Hippocampal formation (tissue), 2 donors: ENCODE measurements at regions not wholly inside any gene's neighbourhood (a gene's known extent, or its start where the extent isn't known, plus 50 kb on each side); places are given as distances from the start of the nearest gene placed in this dataset.
"Not testable (repeated sequence)": the region's sequence is repeated elsewhere in the genome, so short reads cannot be mapped to it uniquely, and the experiment has no call there.

Experiments
- DNase-seq, 2 donors: peaks; one replicate each; lab custom pipeline; 2025; lab: John Stamatoyannopoulos, UW

GRCh38 chr18:10248738-10249137 lies 205.7 kb upstream of the APCDD1 start:
- DNase-seq = no peak

- no peak for DNase-seq
These were observed 205.2 kb upstream of the APCDD1 start for GRCh38 chr18:10249270-10249669.

- no peak for DNase-seq
These were observed 204.6 kb upstream of the APCDD1 start for GRCh38 chr18:10249801-10250200.

DNA sequence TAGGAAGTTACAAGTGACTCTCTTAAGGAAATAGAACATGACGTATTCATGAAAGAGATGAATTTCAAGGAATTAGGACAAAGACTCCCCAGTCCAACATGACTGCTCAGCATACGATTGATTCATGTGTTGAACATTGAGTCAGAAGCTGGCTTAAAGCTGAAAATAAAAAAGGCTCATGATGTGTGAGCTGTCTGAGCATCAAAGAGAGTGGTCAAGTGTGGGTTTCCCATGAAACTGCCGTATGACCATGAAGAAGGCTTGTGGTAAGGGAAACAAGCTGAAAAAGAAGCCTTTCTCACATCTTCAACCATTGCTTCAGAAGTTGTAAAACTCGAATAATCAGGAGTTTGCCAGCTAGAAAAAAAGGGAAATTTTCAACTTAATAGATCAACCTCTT lies 201.9 kb upstream of the APCDD1 start:
- no peak for DNase-seq

DNA sequence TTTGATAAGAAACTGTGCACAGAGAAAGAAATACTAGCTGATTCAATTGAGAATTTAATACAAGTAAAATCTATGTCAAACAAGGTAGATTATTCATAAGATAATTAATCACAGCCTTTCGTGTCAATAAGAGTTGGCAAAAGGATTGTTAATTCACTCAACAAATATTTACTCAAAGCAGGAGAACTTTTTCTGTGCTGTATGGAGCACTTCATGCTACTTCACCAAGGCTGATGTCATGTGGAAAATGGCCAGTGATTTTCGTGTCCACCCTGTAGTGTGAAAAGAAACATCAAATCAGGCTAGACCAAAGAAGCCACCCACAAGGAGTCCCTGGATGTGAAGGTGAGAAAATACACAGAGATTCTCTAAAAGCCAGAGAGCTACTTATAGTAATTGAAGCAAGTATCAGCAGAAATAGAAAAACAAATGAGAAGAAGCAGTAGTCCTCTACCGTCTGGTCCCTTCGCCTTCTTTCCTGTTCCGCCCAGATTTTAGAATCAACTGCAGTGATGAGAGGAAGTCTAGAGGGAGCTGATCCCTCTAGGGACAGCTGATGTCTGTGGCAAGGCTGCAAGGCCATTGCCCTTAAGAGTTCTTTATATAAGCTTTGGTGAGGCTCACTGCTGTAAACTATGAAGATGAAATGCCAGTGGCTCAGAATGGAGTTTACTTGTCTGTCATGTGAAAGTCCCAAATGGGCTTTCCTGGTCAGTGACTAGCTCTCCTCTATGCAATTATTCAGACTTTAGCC lies 201.3 kb upstream of the APCDD1 start:
- DNase-seq = no peak

DNA sequence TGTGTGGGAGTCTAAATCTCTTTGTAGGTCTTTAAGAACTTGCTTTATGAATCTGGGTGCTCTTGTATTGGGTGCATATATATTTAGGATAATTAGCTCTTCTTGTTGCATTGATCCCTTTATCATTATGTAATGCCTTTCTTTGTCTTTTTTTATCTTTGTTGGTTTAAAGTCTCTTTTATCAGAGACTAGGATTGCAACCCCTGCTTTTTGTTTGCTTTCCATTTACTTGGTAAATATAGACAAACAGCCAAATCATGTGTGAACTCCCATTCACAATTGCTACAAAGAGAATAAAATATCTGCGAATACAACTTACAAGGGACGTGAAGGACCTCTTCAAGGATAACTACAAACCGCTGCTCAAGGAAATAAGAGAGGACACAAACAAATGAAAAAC lies 198.2 kb upstream of the APCDD1 start:
- not testable (repeated sequence) for DNase-seq

GRCh38 chr18:10258836-10259474 lies 195.5 kb upstream of the APCDD1 start:
- DNase-seq = no peak

DNA sequence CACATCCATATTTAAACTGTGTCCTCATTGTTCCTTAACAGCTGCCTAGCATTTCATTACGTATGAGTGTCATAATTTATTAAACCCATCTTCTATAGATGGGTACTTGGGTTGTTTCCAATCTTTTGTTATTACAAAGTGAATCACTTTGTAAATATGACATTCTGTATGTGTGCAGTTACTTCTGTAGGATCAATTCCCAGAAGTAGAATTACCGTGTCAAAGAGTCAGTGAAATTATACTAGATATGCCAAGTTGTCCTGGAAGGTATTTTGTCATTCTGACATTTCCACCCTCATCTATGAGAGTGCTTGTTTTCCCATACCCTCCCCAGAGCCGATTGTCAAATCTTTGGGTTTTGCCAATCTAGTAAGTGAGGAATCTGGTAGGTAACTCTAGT lies 194.5 kb upstream of the APCDD1 start:
- DNase-seq = no peak

DNA sequence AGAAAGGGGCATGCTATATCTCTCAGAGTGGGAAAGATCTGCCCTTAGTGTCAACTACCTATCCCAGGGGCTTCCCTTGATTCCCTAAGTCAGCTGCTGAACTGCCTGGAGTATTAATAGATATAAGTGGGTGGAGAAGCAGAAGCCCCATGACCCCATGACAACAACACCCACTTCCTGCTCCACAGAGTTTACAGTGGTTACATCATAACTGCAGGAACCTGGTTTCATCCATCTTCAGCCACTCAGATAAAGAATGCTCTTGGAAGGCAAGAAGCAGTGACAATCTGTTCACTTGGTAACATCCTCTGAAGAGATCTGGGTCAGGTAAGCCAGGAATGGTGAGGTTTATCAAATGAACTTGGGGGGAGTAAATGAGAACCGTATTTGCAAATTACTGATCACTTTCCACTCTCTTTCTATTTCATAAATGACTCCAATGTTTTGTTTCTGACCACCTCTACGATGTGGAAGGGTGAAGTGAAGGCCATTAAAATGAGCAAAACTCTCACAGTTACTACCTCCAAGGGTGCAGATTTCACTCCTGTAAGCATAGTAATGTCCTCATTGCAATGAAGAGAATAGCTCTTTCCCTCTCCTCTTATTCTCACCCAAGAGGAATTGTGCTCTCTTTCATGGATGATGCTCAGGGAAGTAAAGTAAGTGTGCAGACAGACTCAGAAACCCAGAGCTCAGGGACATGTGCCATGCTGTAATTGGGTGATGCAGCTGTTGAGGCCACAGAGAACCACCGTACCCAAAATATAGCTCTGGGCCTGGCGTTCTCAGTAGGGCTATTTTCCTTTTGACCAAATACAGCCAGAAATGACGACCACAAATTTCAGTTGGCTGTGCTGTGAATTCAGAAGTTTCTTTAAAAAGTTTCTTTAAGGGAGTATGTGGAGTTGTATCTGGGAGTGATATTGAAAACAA lies 192.8 kb upstream of the APCDD1 start:
- DNase-seq = no peak

DNA sequence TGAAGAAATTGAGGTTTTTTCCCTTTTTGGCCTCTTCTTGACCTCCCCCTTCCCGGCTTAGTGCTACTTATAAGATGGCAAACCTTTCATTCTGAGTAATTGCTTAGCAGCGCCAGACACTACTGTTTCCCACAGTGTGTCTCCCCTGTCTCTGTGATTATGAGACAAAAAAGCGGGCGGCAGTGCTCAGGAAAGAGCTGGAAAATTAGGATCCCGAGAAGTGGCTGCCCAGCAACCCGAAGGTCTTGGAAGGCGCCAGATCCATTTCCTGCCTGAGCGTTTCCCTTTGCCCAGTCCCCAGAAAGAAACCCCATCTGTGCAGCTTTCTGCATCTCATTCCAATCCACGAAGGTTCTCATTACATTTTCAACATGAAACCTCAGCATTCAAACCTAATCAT lies 191.9 kb upstream of the APCDD1 start:
- no peak for DNase-seq

DNA sequence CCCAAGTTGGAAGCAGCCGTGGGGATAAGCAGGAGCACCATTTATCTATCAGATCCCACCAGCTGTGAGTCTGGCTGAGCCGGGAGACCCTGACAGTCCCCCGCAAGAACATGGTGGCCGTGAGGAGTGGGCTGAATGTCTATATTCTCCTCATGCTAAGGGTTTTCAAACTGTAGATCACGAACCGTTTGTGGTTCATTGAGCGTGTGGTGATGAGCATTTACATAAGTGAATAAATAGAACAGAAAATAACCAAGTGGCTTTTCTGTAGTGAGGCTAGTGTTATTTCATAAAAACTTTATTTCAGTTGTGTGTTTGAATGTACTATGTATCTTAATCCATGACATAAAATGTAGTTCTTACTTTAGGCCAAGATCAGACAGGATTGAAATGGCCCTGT lies 190.2 kb upstream of the APCDD1 start:
- no peak for DNase-seq

DNA sequence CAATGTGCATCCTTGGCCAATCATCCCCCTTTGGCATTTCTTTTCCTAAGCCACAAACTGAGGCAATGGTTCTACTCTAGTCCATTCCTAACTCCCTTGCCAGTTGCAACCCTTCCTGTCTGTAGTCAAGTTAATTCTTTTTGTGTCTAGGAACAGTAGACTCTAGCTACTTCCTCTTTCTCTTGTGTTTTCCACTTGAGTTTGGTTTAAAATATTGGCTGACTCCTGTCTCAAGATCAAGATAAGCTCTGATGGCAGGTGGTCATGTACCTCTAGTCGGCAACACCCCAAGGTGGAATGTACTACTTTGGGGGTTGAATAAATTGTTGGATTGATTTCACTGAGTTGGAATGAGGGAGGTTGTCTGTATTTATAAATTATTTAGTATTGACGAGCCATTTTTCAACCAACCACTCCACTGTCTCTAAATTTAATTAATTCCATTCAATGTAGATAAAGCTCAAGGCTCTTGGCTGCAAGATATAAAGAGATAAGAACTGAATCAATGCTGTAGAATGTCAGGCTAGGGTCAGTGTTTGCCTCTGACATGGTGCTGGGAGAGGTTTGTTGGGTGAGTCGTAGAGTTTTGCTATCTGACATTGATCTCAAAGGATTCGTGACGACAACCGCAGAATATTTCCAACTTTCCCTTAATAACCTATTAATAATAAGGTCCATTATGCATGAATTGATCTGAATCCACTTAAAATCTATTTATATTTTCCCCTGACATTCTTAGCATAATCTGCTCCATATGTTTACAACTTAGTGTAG lies 188.7 kb upstream of the APCDD1 start:
- DNase-seq = no peak

- no peak for DNase-seq
These were observed 188.2 kb upstream of the APCDD1 start for GRCh38 chr18:10266334-10266590.

GRCh38 chr18:10269261-10269660 lies 185.2 kb upstream of the APCDD1 start:
- DNase-seq = no peak

- DNase-seq = no peak
These were observed 184.3 kb upstream of the APCDD1 start for GRCh38 chr18:10270151-10270571.

DNA sequence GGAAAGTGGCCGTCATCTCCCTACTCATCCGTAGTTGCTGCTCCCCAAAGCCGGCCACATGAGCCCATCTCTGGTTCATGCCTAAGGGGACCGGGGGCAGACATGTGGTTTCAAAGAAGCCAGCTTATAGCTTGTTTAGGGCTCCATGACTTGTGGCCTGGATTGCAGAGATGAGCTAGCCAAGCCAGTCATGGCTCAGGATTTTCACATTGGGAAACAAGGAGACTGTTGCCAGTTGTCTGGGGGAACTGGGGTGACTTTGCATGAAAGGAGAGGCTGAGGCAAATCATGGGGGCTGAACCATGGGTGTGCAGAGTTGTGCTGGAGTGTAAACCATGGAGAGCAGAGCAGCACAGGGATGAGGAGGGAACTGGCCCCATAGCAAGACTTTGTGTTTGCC lies 183.0 kb upstream of the APCDD1 start:
- DNase-seq = no peak

- DNase-seq = no peak
These were observed 180.1 kb upstream of the APCDD1 start for GRCh38 chr18:10274301-10274700.

DNA sequence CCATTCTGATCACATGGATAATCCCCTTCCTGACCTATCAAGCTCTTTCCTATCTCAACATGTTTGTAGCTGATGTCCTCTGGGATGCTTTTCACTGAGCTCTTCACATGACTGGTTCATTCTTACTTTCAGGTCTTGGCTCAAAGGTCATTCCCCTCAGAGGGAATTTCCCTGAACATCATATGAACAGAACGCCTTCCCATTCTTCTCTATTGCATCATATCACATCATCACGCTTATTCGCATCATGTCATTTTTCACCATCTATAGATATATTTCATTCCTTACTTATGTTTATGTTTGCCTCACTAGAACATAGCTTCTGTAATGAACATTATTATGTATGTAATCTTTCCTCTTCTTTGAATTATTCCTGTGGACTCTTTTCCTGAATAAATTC lies 178.9 kb upstream of the APCDD1 start:
- no peak for DNase-seq

GRCh38 chr18:10278265-10278664 lies 176.2 kb upstream of the APCDD1 start:
- DNase-seq = no peak

GRCh38 chr18:10279471-10279870 lies 175.0 kb upstream of the APCDD1 start:
- no peak for DNase-seq

- no peak for DNase-seq
These were observed 174.4 kb upstream of the APCDD1 start for GRCh38 chr18:10279905-10280644.
